ENCODE measurements at regions not wholly inside any gene's neighbourhood (a gene's known extent, or its start where the extent isn't known, plus 50 kb on each side); places are given as distances from the start of the nearest gene placed in this dataset.

GRCh38 chr9:109974143-109974917, 194.3 kb downstream of the PALM2AKAP2 start:
- Histone ChIP-seq H3K4me3 (no peak overlapping the region), H3K36me3 (ENCODE audit: insufficient read depth, low read length) (no peaks in the 10 kb centered on the region), H3K27ac (no peak overlapping the region), H3K9ac (ENCODE audit: insufficient read length) (no peak overlapping the region), H3K9me3 (ENCODE audit: low read depth, low read length) (no peaks in the 10 kb centered on the region)
- no peak for TF ChIP-seq EZH2 (IDR thresholded peaks at IDR 0.05)
- no peak for TF ChIP-seq FOXP2 (optimal IDR thresholded peaks at IDR 0.05; ENCODE audit: control extremely low read depth, extremely low read length, insufficient read depth)
- DNase-seq (ENCODE audit: low read depth, low spot score) = no peak

- no peak for TF ChIP-seq FOXP2 (optimal IDR thresholded peaks at IDR 0.05; ENCODE audit: control extremely low read depth, extremely low read length, insufficient read depth)
- no peak for TF ChIP-seq EZH2 (IDR thresholded peaks at IDR 0.05)
- no peak overlapping the region for H3K27ac ChIP-seq
Observed at GRCh38 chr9:109974918-109975276, 194.9 kb downstream of the PALM2AKAP2 start.

GRCh38 chr9:109975574-109976295, 195.7 kb downstream of the PALM2AKAP2 start:
- Histone ChIP-seq H3K9me3 (ENCODE audit: low read depth, low read length) (no peaks in the 10 kb centered on the region), H3K9ac (ENCODE audit: insufficient read length) (no peak overlapping the region), H3K36me3 (ENCODE audit: insufficient read depth, low read length) (no peaks in the 10 kb centered on the region), H3K4me3 (no peak overlapping the region), H3K27ac (no peak overlapping the region)
- DNase-seq (ENCODE audit: low read depth, low spot score) = no peak
- TF ChIP-seq FOXP2 (optimal IDR thresholded peaks at IDR 0.05; ENCODE audit: control extremely low read depth, extremely low read length, insufficient read depth) = no peak
- no peak for TF ChIP-seq EZH2 (IDR thresholded peaks at IDR 0.05)
- TF ChIP-seq POLR2AphosphoS5 (IDR thresholded peaks at IDR 0.05; ENCODE audit: borderline replicate concordance, low read depth, low read length) = no peak

More at GRCh38 chr9:109974918-109975276, 194.9 kb downstream of the PALM2AKAP2 start:
- no peak for DNase-seq (ENCODE audit: low read depth, low spot score)
- no peaks in the 10 kb centered on the region for H3K36me3 ChIP-seq (ENCODE audit: insufficient read depth, low read length)
- no peak overlapping the region for H3K4me3 ChIP-seq
- H3K9me3 ChIP-seq (ENCODE audit: low read depth, low read length) = no peaks in the 10 kb centered on the region
- H3K9ac ChIP-seq (ENCODE audit: insufficient read length) = no peak overlapping the region

GRCh38 chr9:109976303-109976702, 196.3 kb downstream of the PALM2AKAP2 start:
- Histone ChIP-seq H3K9me3 (ENCODE audit: low read depth, low read length) (no peaks in the 10 kb centered on the region), H3K9ac (ENCODE audit: insufficient read length) (no peak overlapping the region), H3K27ac (no peak overlapping the region), H3K36me3 (ENCODE audit: insufficient read depth, low read length) (no peaks in the 10 kb centered on the region), H3K4me3 (no peak overlapping the region)
- DNase-seq (ENCODE audit: low read depth, low spot score) = no peak
- TF ChIP-seq POLR2AphosphoS5 (IDR thresholded peaks at IDR 0.05; ENCODE audit: borderline replicate concordance, low read depth, low read length) = no peak
- no peak for TF ChIP-seq EZH2 (IDR thresholded peaks at IDR 0.05)
- TF ChIP-seq FOXP2 (optimal IDR thresholded peaks at IDR 0.05; ENCODE audit: control extremely low read depth, extremely low read length, insufficient read depth) = no peak

GRCh38 chr9:109977521-109977920, 197.5 kb downstream of the PALM2AKAP2 start:
- Histone ChIP-seq H3K36me3 (ENCODE audit: insufficient read depth, low read length) (no peaks in the 10 kb centered on the region), H3K4me3 (no peak overlapping the region), H3K9ac (ENCODE audit: insufficient read length) (no peak overlapping the region), H3K27ac (no peak overlapping the region), H3K9me3 (ENCODE audit: low read depth, low read length) (no peaks in the 10 kb centered on the region)
- TF ChIP-seq FOXP2 (optimal IDR thresholded peaks at IDR 0.05; ENCODE audit: control extremely low read depth, extremely low read length, insufficient read depth) (no peak), POLR2AphosphoS5 (IDR thresholded peaks at IDR 0.05; ENCODE audit: borderline replicate concordance, low read depth, low read length) (no peak), EZH2 (IDR thresholded peaks at IDR 0.05) (no peak)
- DNase-seq (ENCODE audit: low read depth, low spot score) = no peak

- Histone ChIP-seq H3K9ac (ENCODE audit: insufficient read length) (no peak overlapping the region), H3K36me3 (ENCODE audit: insufficient read depth, low read length) (no peaks in the 10 kb centered on the region), H3K4me3 (no peak overlapping the region), H3K27ac (no peak overlapping the region), H3K9me3 (ENCODE audit: low read depth, low read length) (no peaks in the 10 kb centered on the region)
- DNase-seq (ENCODE audit: low read depth, low spot score) = no peak
- TF ChIP-seq POLR2AphosphoS5 (IDR thresholded peaks at IDR 0.05; ENCODE audit: borderline replicate concordance, low read depth, low read length) (no peak), EZH2 (IDR thresholded peaks at IDR 0.05) (no peak), FOXP2 (optimal IDR thresholded peaks at IDR 0.05; ENCODE audit: control extremely low read depth, extremely low read length, insufficient read depth) (no peak)
Observed at GRCh38 chr9:109981091-109981490, 201.1 kb downstream of the PALM2AKAP2 start.

- no peak for DNase-seq (ENCODE audit: low read depth, low spot score)
- no peak for TF ChIP-seq EZH2 (IDR thresholded peaks at IDR 0.05)
- no peak for TF ChIP-seq POLR2AphosphoS5 (IDR thresholded peaks at IDR 0.05; ENCODE audit: borderline replicate concordance, low read depth, low read length)
- no peak for TF ChIP-seq FOXP2 (optimal IDR thresholded peaks at IDR 0.05; ENCODE audit: control extremely low read depth, extremely low read length, insufficient read depth)
- Histone ChIP-seq H3K9ac (ENCODE audit: insufficient read length) (no peak overlapping the region), H3K9me3 (ENCODE audit: low read depth, low read length) (no peaks in the 10 kb centered on the region), H3K36me3 (ENCODE audit: insufficient read depth, low read length) (no peaks in the 10 kb centered on the region), H3K27ac (no peak overlapping the region), H3K4me3 (no peak overlapping the region)
Observed at GRCh38 chr9:109986521-109986991, 206.6 kb downstream of the PALM2AKAP2 start.

- TF ChIP-seq EZH2 (IDR thresholded peaks at IDR 0.05) (no peak), POLR2AphosphoS5 (IDR thresholded peaks at IDR 0.05; ENCODE audit: borderline replicate concordance, low read depth, low read length) (no peak)
- Histone ChIP-seq H3K27ac (no peak overlapping the region), H3K9me3 (ENCODE audit: low read depth, low read length) (no peaks in the 10 kb centered on the region), H3K9ac (ENCODE audit: insufficient read length) (no peak overlapping the region), H3K4me3 (no peak overlapping the region), H3K36me3 (ENCODE audit: insufficient read depth, low read length) (no peaks in the 10 kb centered on the region)
- DNase-seq (ENCODE audit: low read depth, low spot score) = no peak
Observed at GRCh38 chr9:109989296-109989695, 209.3 kb downstream of the PALM2AKAP2 start.
